ENCODE measurements at regions not wholly inside any gene's neighbourhood (a gene's known extent, or its start where the extent isn't known, plus 50 kb on each side); places are given as distances from the start of the nearest gene placed in this dataset.

DNA sequence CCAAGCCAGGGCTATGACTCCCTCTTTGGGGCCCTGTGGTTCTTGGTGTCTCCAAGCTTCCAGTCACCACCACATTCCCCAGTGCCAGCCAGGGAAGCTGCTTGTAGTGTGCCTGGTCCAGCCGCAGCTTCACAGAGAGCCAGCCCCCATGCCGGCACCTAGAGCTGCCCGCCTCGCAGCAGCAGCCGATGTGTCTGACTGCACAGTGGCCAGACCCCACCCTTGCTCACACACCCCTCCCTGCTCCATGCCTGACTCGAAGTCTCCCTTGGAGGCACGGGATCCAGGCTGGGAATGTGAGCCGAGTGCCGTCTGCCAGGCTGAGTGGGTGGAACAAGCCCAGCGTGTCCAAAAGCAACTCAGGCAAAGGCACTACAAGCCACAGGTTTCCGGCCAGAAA, 123.3 kb upstream of the SFSWAP start:
- Histone ChIP-seq H3K4me3 (ENCODE audit: low read depth, low read length) (no peak overlapping the region), H3K4me1 (ENCODE audit: control insufficient read depth, insufficient read depth, low read length) (no peaks in the 10 kb centered on the region), H3K36me3 (ENCODE audit: control insufficient read depth, insufficient read depth, low read length) (no peaks in the 10 kb centered on the region), H3K27me3 (ENCODE audit: control insufficient read depth, insufficient read depth, low read length) (no peaks in the 10 kb centered on the region), H3K9me3 (ENCODE audit: control insufficient read depth, insufficient read depth, low read length) (0 out of 2 replicates have a peak, but pooled peaks cover 4% of the 10 kb centered on the region), H3K27ac (ENCODE audit: low read depth, low read length) (no peak overlapping the region), H3K9ac (ENCODE audit: low read depth, low read length) (no peak overlapping the region)

DNA sequence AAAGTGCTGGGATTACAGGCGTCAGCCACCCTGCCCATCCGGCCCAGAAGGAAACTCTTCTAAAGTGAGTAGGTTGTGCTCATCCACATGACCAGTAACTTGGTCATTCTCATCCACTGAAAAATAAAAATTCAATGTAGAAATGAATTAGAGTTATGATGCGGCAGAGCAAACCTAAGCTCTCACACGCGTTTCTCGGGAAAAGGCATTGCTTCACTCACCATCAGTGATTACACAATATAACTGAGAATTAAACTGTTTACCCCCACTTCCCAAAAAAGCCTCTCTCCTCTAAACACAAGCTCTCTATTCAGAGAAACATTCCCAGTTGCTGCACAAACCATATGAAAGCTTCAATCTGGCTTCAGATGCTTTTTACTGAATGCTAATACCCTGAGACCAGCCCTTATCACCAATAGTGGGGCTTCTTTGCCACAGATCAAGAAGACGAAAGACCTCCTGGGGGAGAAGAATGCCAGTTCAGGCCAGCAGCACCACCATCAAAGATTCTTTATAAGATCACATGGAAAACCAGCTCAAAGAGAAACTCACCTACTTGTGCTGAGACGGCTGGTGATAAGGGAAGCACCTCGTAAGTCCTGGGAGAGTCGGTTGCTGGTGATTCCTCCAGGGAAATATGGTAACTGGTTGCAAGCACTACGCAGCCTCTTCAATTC, 121.5 kb upstream of the SFSWAP start:
- no peaks in the 10 kb centered on the region for H3K4me1 ChIP-seq (ENCODE audit: control insufficient read depth, insufficient read depth, low read length)
- no peaks in the 10 kb centered on the region for H3K27me3 ChIP-seq (ENCODE audit: control insufficient read depth, insufficient read depth, low read length)
- H3K36me3 ChIP-seq (ENCODE audit: control insufficient read depth, insufficient read depth, low read length) = no peaks in the 10 kb centered on the region
- 0 out of 2 replicates have a peak, but pooled peaks cover 4% of the 10 kb centered on the region for H3K9me3 ChIP-seq (ENCODE audit: control insufficient read depth, insufficient read depth, low read length)
- no peak overlapping the region for H3K27ac ChIP-seq (ENCODE audit: low read depth, low read length)
- H3K4me3 ChIP-seq (ENCODE audit: low read depth, low read length) = no peak overlapping the region
- H3K9ac ChIP-seq (ENCODE audit: low read depth, low read length) = no peak overlapping the region

- Histone ChIP-seq H3K36me3 (ENCODE audit: control insufficient read depth, insufficient read depth, low read length) (no peaks in the 10 kb centered on the region), H3K4me3 (ENCODE audit: low read depth, low read length) (no peak overlapping the region), H3K27ac (ENCODE audit: low read depth, low read length) (no peak overlapping the region), H3K9ac (ENCODE audit: low read depth, low read length) (no peak overlapping the region), H3K9me3 (ENCODE audit: control insufficient read depth, insufficient read depth, low read length) (0 out of 2 replicates have a peak, but pooled peaks cover 4% of the 10 kb centered on the region), H3K4me1 (ENCODE audit: control insufficient read depth, insufficient read depth, low read length) (no peaks in the 10 kb centered on the region), H3K27me3 (ENCODE audit: control insufficient read depth, insufficient read depth, low read length) (no peaks in the 10 kb centered on the region)
Observed at GRCh38 chr12:131589966-131590365, 120.9 kb upstream of the SFSWAP start.

DNA sequence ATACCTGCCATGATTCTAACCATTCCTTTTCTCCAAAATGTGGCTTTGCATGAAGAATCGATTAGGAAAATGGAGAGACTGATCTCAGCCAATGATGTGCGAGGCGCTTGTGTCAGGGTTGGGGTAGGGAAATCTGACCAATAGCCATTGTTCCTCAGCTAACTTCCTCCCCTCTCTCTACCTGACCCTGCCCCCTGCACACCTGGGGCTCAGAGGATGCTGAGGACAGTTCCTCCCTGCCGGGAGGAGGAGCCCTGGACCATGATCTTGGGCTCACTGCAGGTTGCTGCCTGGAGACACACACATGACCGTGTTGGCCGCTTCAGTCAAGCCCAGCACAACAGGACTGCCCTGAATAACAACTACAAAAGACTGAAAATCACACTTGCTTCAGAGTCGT, 119.8 kb upstream of the SFSWAP start:
- 0 out of 2 replicates have a peak, but pooled peaks cover 4% of the 10 kb centered on the region for H3K9me3 ChIP-seq (ENCODE audit: control insufficient read depth, insufficient read depth, low read length)
- no peak overlapping the region for H3K27ac ChIP-seq (ENCODE audit: low read depth, low read length)
- H3K4me3 ChIP-seq (ENCODE audit: low read depth, low read length) = no peak overlapping the region
- no peaks in the 10 kb centered on the region for H3K27me3 ChIP-seq (ENCODE audit: control insufficient read depth, insufficient read depth, low read length)
- H3K4me1 ChIP-seq (ENCODE audit: control insufficient read depth, insufficient read depth, low read length) = no peaks in the 10 kb centered on the region
- no peak overlapping the region for H3K9ac ChIP-seq (ENCODE audit: low read depth, low read length)
- H3K36me3 ChIP-seq (ENCODE audit: control insufficient read depth, insufficient read depth, low read length) = no peaks in the 10 kb centered on the region

DNA sequence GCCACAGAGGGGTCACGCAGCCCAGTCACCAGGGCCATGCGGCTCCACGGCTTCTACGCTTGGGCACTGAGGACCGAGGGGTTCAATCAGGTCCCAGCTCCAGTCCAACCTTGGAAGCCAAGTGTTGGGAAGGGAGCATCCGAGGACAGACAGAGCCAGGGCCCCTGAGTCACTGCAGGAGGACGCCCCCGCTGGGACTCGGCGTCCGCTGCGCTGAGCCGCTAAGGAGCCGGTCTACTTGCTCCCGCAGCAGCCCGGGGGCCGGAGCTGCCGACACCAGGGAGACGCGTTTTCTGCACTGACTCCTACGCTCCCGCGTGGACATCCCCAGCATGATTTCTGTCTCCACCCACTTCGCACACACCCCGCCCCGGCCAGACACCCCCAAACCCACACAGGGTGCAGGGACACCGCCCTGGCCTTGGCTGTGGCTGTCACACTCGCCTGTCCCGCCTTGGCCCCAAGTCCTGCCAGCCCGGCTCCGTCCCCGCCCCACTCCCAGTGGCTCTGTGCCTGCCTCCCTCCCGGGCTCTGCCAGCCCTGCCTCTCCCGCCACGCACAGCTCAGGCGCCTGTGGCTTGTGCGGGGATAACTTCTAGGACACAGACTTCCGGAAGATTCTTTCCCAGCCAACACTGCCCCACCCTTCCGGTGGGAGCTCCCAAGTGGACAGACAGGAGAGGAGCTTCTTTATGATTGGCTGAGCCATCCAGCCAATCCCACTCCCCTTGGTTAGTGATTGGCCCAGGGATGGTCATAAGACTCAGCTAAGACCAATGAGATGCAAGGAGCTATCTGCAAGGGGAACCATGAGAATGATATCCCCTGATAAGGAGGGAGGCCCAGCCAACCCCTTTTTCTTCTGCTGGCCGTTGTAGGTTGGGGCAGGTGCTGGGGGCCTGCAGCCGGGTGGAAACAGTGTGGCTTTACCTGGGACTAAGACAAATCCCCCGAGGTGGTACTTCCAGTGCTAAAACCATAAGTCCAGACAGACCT, 118.9 kb upstream of the SFSWAP start:
- Histone ChIP-seq H3K9ac (ENCODE audit: low read depth, low read length) (no peak overlapping the region), H3K27me3 (ENCODE audit: control insufficient read depth, insufficient read depth, low read length) (no peaks in the 10 kb centered on the region), H3K4me1 (ENCODE audit: control insufficient read depth, insufficient read depth, low read length) (no peaks in the 10 kb centered on the region), H3K27ac (ENCODE audit: low read depth, low read length) (no peak overlapping the region), H3K36me3 (ENCODE audit: control insufficient read depth, insufficient read depth, low read length) (no peaks in the 10 kb centered on the region), H3K9me3 (ENCODE audit: control insufficient read depth, insufficient read depth, low read length) (0 out of 2 replicates have a peak, but pooled peaks cover 3% of the 10 kb centered on the region), H3K4me3 (ENCODE audit: low read depth, low read length) (no peak overlapping the region)

- no peak overlapping the region for H3K4me3 ChIP-seq (ENCODE audit: low read depth, low read length)
- no peaks in the 10 kb centered on the region for H3K4me1 ChIP-seq (ENCODE audit: control insufficient read depth, insufficient read depth, low read length)
- no peaks in the 10 kb centered on the region for H3K9me3 ChIP-seq (ENCODE audit: control insufficient read depth, insufficient read depth, low read length)
- no peaks in the 10 kb centered on the region for H3K27me3 ChIP-seq (ENCODE audit: control insufficient read depth, insufficient read depth, low read length)
- H3K36me3 ChIP-seq (ENCODE audit: control insufficient read depth, insufficient read depth, low read length) = no peaks in the 10 kb centered on the region
- H3K27ac ChIP-seq (ENCODE audit: low read depth, low read length) = no peak overlapping the region
- H3K9ac ChIP-seq (ENCODE audit: low read depth, low read length) = no peak overlapping the region
Observed at GRCh38 chr12:131592972-131593371, 117.9 kb upstream of the SFSWAP start.

DNA sequence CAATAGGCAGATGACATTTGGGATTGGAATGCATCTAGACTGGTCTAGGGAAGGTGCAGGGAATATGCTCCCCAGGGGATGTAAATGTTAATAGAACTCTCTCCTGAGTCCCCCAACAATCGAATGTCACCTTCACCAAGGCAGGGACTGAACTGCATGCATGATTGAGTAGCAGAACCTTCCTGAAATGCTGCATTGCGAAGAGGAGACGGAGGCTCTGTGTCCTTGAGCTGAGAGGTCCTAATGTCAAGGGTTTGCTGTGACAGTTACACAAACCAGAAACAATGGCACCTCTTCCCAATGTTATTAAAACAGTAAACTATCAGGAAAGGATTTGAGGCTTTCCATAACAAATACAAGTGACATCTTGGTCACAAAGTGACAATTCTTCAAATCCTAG, 117.5 kb upstream of the SFSWAP start:
- Histone ChIP-seq H3K27ac (ENCODE audit: low read depth, low read length) (no peak overlapping the region), H3K27me3 (ENCODE audit: control insufficient read depth, insufficient read depth, low read length) (no peaks in the 10 kb centered on the region), H3K4me1 (ENCODE audit: control insufficient read depth, insufficient read depth, low read length) (no peaks in the 10 kb centered on the region), H3K9me3 (ENCODE audit: control insufficient read depth, insufficient read depth, low read length) (no peaks in the 10 kb centered on the region), H3K4me3 (ENCODE audit: low read depth, low read length) (no peak overlapping the region), H3K9ac (ENCODE audit: low read depth, low read length) (no peak overlapping the region), H3K36me3 (ENCODE audit: control insufficient read depth, insufficient read depth, low read length) (no peaks in the 10 kb centered on the region)

- Histone ChIP-seq H3K4me1 (ENCODE audit: control insufficient read depth, insufficient read depth, low read length) (no peaks in the 10 kb centered on the region), H3K27ac (ENCODE audit: low read depth, low read length) (no peak overlapping the region), H3K4me3 (ENCODE audit: low read depth, low read length) (no peak overlapping the region), H3K27me3 (ENCODE audit: control insufficient read depth, insufficient read depth, low read length) (no peaks in the 10 kb centered on the region), H3K9me3 (ENCODE audit: control insufficient read depth, insufficient read depth, low read length) (no peaks in the 10 kb centered on the region), H3K9ac (ENCODE audit: low read depth, low read length) (no peak overlapping the region), H3K36me3 (ENCODE audit: control insufficient read depth, insufficient read depth, low read length) (no peaks in the 10 kb centered on the region)
Observed at GRCh38 chr12:131596115-131596514, 114.8 kb upstream of the SFSWAP start.

- no peaks in the 10 kb centered on the region for H3K9me3 ChIP-seq (ENCODE audit: control insufficient read depth, insufficient read depth, low read length)
- H3K4me3 ChIP-seq (ENCODE audit: low read depth, low read length) = no peak overlapping the region
- H3K36me3 ChIP-seq (ENCODE audit: control insufficient read depth, insufficient read depth, low read length) = no peaks in the 10 kb centered on the region
- no peak overlapping the region for H3K9ac ChIP-seq (ENCODE audit: low read depth, low read length)
- no peak overlapping the region for H3K27ac ChIP-seq (ENCODE audit: low read depth, low read length)
- no peaks in the 10 kb centered on the region for H3K27me3 ChIP-seq (ENCODE audit: control insufficient read depth, insufficient read depth, low read length)
- no peaks in the 10 kb centered on the region for H3K4me1 ChIP-seq (ENCODE audit: control insufficient read depth, insufficient read depth, low read length)
Observed at GRCh38 chr12:131597333-131597732, 113.6 kb upstream of the SFSWAP start.

GRCh38 chr12:131598717-131599116, 112.2 kb upstream of the SFSWAP start:
- Histone ChIP-seq H3K4me1 (ENCODE audit: control insufficient read depth, insufficient read depth, low read length) (no peaks in the 10 kb centered on the region), H3K4me3 (ENCODE audit: low read depth, low read length) (no peak overlapping the region), H3K9ac (ENCODE audit: low read depth, low read length) (no peak overlapping the region), H3K27me3 (ENCODE audit: control insufficient read depth, insufficient read depth, low read length) (no peaks in the 10 kb centered on the region), H3K27ac (ENCODE audit: low read depth, low read length) (no peak overlapping the region), H3K9me3 (ENCODE audit: control insufficient read depth, insufficient read depth, low read length) (no peaks in the 10 kb centered on the region), H3K36me3 (ENCODE audit: control insufficient read depth, insufficient read depth, low read length) (no peaks in the 10 kb centered on the region)

All from HUES48 (cell line).